ENCODE measurements at regions not wholly inside any gene's neighbourhood (a gene's known extent, or its start where the extent isn't known, plus 50 kb on each side); places are given as distances from the start of the nearest gene placed in this dataset.
"Not testable (repeated sequence)": the region's sequence is repeated elsewhere in the genome, so short reads cannot be mapped to it uniquely, and the experiment has no call there.

GRCh38 chr9:138201167-138201889 lies 323.7 kb downstream of the CACNA1B start:
- not testable (repeated sequence) for TF ChIP-seq CTCF (IDR thresholded peaks at IDR 0.05 in 2 of 3, conservative IDR thresholded peaks at IDR 0.05 in 1 of 3; ENCODE audit: borderline replicate concordance in 1 of 3, insufficient read depth in 1 of 3, low read depth in 2 of 3, low read length in 2 of 3); RAD21 (IDR thresholded peaks at IDR 0.05; ENCODE audit: low read depth); POLR2AphosphoS5 (IDR thresholded peaks at IDR 0.05; ENCODE audit: low read depth, low read length); REST (IDR thresholded peaks at IDR 0.05; ENCODE audit: low read depth); FOSL1 (IDR thresholded peaks at IDR 0.05; ENCODE audit: low read depth); TCF7L2 (IDR thresholded peaks at IDR 0.05; ENCODE audit: borderline replicate concordance, extremely low read depth, insufficient read depth, insufficient read length); EZH2phosphoT487 (IDR thresholded peaks at IDR 0.05; ENCODE audit: borderline replicate concordance)
